K562 (cell line): ENCODE measurements at regions not wholly inside any gene's neighbourhood (a gene's known extent, or its start where the extent isn't known, plus 50 kb on each side); places are given as distances from the start of the nearest gene placed in this dataset.

ENCODE experiments used
- FOXA1 ChIP-seq: fragments of 450-650 bp; IDR thresholded peaks from 2 replicates; pipeline ENCODE4 v1.6.1; 2016; ENCODE audit warnings: mild to moderate bottlenecking, borderline replicate concordance
- JUNB ChIP-seq: fragments of 450-650 bp; formaldehyde crosslinking; conservative IDR thresholded peaks from 2 replicates; pipeline ENCODE4 v1.4.0; 2020; ENCODE audit warnings: mild to moderate bottlenecking
- NCOR1 ChIP-seq: fragments of 450-650 bp; IDR thresholded peaks from 2 replicates; pipeline ENCODE4 v1.6.1; 2016; ENCODE audit warnings: mild to moderate bottlenecking, moderate library complexity
- PRDM10 ChIP-seq: fragments of 450-650 bp; IDR thresholded peaks from 2 replicates; pipeline ENCODE4 v1.6.1; 2018; ENCODE audit not compliant: partially characterized antibody
- PTRF ChIP-seq: fragments of 450-650 bp; IDR thresholded peaks from 2 replicates; pipeline ENCODE4 v1.6.1; 2016; ENCODE audit warnings: mild to moderate bottlenecking, missing genetic modification characterization, missing compliant biosample characterization
- RBM22 ChIP-seq: fragments of 200-400 bp; formaldehyde crosslinking; IDR thresholded peaks from 2 replicates; pipeline ENCODE4 v1.6.1; 2018; ENCODE audit warnings: low read length, low read depth; ENCODE audit not compliant: poor library complexity, severe bottlenecking
- ZBTB26 ChIP-seq: fragments of 450-650 bp; formaldehyde crosslinking; IDR thresholded peaks from 2 replicates; pipeline ENCODE4 v1.4.0; 2022; ENCODE audit warnings: missing genetic modification characterization
- ZEB2 ChIP-seq: fragments of 450-650 bp; IDR thresholded peaks from 2 replicates; pipeline ENCODE4 v1.6.1; 2016
- ZNF224 ChIP-seq: sonication (generic); formaldehyde crosslinking; IDR thresholded peaks from 2 replicates; pipeline ENCODE4 v1.8.0; 2022; ENCODE audit warnings: mild to moderate bottlenecking, missing genetic modification reagents
- ZNF780A ChIP-seq: fragments of 250-450 bp; sonication (Bioruptor Pico); IDR thresholded peaks from 2 replicates; pipeline ENCODE4 v1.5.0; 2021; ENCODE audit warnings: mild to moderate bottlenecking
- TF ChIP-seq, protein P1 (sequence below): sonication (generic); formaldehyde crosslinking; IDR thresholded peaks from 2 replicates; pipeline ENCODE4 v1.8.0; 2022; ENCODE audit warnings: missing genetic modification reagents, mild to moderate bottlenecking, borderline replicate concordance
- TF ChIP-seq, protein P2 (sequence below): fragments of 250-450 bp; sonication (Bioruptor Pico); IDR thresholded peaks from 2 replicates; pipeline ENCODE4 v1.4.0; 2020

- TF ChIP-seq, protein P1, sequence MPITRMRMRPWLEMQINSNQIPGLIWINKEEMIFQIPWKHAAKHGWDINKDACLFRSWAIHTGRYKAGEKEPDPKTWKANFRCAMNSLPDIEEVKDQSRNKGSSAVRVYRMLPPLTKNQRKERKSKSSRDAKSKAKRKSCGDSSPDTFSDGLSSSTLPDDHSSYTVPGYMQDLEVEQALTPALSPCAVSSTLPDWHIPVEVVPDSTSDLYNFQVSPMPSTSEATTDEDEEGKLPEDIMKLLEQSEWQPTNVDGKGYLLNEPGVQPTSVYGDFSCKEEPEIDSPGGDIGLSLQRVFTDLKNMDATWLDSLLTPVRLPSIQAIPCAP (CRISPR knock-in tag), result no peak
- TF ChIP-seq ZEB2, result no peak
- no peak for TF ChIP-seq ZNF224 (CRISPR knock-in tag)
- no peak for TF ChIP-seq PRDM10
- no peak for TF ChIP-seq ZBTB26
- TF ChIP-seq NCOR1, result no peak
- no peak for TF ChIP-seq FOXA1
- TF ChIP-seq, protein P2, sequence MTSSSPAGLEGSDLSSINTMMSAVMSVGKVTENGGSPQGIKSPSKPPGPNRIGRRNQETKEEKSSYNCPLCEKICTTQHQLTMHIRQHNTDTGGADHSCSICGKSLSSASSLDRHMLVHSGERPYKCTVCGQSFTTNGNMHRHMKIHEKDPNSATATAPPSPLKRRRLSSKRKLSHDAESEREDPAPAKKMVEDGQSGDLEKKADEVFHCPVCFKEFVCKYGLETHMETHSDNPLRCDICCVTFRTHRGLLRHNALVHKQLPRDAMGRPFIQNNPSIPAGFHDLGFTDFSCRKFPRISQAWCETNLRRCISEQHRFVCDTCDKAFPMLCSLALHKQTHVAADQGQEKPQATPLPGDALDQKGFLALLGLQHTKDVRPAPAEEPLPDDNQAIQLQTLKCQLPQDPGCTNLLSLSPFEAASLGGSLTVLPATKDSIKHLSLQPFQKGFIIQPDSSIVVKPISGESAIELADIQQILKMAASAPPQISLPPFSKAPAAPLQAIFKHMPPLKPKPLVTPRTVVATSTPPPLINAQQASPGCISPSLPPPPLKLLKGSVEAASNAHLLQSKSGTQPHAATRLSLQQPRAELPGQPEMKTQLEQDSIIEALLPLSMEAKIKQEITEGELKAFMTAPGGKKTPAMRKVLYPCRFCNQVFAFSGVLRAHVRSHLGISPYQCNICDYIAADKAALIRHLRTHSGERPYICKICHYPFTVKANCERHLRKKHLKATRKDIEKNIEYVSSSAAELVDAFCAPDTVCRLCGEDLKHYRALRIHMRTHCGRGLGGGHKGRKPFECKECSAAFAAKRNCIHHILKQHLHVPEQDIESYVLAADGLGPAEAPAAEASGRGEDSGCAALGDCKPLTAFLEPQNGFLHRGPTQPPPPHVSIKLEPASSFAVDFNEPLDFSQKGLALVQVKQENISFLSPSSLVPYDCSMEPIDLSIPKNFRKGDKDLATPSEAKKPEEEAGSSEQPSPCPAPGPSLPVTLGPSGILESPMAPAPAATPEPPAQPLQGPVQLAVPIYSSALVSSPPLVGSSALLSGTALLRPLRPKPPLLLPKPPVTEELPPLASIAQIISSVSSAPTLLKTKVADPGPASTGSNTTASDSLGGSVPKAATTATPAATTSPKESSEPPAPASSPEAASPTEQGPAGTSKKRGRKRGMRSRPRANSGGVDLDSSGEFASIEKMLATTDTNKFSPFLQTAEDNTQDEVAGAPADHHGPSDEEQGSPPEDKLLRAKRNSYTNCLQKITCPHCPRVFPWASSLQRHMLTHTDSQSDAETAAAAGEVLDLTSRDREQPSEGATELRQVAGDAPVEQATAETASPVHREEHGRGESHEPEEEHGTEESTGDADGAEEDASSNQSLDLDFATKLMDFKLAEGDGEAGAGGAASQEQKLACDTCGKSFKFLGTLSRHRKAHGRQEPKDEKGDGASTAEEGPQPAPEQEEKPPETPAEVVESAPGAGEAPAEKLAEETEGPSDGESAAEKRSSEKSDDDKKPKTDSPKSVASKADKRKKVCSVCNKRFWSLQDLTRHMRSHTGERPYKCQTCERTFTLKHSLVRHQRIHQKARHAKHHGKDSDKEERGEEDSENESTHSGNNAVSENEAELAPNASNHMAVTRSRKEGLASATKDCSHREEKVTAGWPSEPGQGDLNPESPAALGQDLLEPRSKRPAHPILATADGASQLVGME (CRISPR knock-in tag), result no peak
- TF ChIP-seq JUNB, result no peak
- TF ChIP-seq ZNF780A, result no peak
- no peak for TF ChIP-seq PTRF (tag)
- no peak for TF ChIP-seq RBM22
These were observed 483.9 kb downstream of the AACS start (continued) for GRCh38 chr12:125549171-125549570.
